ENCODE measurements at regions not wholly inside any gene's neighbourhood (a gene's known extent, or its start where the extent isn't known, plus 50 kb on each side); places are given as distances from the start of the nearest gene placed in this dataset.
"Not testable (repeated sequence)": the region's sequence is repeated elsewhere in the genome, so short reads cannot be mapped to it uniquely, and the experiment has no call there.

DNA sequence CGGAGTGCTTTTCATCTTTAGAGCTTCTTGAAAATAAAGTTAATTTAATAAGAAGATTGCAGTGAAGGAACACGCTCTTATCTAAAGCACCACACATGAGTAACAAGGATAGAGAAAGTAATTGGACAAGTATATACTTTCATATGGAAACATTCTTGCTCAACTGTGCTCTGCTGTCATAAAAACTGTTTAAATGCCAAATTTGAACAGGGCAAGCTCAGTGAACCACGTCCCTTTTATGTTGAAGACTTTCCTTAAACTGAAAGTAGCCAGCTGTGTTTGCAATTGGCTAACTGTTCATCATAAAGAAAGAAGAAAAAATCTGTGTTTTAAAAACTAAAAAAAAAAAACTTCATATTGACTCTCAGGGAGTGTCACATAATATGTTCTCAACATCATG is 1610.7 kb upstream of the C9orf72 start:
- no peaks in the 10 kb centered on the region for H3K36me3 ChIP-seq (ENCODE audit: control insufficient read depth, insufficient read depth, low read length)
- DNase-seq (ENCODE audit: low read depth, low spot score) (no peak), ATAC-seq (no peak)
- ChIA-PET POLR2A (no interaction called here), CTCF (interaction anchor here (0.6 to 0.7 kb wide), 2 partner anchors 14 to 493 kb away, joined by 3 to 4 read pairs; no protein-coding TSS in a partner anchor)
- no peaks in the 10 kb centered on the region for H3K27me3 ChIP-seq (ENCODE audit: control insufficient read depth, insufficient read depth, low read length)
- H3K9me3 ChIP-seq (ENCODE audit: control insufficient read depth, insufficient read depth, low read depth, low read length) = no peaks in the 10 kb centered on the region
- TF ChIP-seq SIN3A (IDR thresholded peaks at IDR 0.05; ENCODE audit: borderline replicate concordance, insufficient read depth, low read depth, low read length) (no peak), TCF7L2 (IDR thresholded peaks at IDR 0.05; ENCODE audit: low read depth, low read length) (no peak), POLR2AphosphoS5 (IDR thresholded peaks at IDR 0.05; ENCODE audit: low read depth, low read length) (no peak)
- TF ChIP-seq, protein P1, sequence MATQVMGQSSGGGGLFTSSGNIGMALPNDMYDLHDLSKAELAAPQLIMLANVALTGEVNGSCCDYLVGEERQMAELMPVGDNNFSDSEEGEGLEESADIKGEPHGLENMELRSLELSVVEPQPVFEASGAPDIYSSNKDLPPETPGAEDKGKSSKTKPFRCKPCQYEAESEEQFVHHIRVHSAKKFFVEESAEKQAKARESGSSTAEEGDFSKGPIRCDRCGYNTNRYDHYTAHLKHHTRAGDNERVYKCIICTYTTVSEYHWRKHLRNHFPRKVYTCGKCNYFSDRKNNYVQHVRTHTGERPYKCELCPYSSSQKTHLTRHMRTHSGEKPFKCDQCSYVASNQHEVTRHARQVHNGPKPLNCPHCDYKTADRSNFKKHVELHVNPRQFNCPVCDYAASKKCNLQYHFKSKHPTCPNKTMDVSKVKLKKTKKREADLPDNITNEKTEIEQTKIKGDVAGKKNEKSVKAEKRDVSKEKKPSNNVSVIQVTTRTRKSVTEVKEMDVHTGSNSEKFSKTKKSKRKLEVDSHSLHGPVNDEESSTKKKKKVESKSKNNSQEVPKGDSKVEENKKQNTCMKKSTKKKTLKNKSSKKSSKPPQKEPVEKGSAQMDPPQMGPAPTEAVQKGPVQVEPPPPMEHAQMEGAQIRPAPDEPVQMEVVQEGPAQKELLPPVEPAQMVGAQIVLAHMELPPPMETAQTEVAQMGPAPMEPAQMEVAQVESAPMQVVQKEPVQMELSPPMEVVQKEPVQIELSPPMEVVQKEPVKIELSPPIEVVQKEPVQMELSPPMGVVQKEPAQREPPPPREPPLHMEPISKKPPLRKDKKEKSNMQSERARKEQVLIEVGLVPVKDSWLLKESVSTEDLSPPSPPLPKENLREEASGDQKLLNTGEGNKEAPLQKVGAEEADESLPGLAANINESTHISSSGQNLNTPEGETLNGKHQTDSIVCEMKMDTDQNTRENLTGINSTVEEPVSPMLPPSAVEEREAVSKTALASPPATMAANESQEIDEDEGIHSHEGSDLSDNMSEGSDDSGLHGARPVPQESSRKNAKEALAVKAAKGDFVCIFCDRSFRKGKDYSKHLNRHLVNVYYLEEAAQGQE (IDR thresholded peaks at IDR 0.05; ENCODE audit: insufficient read depth in 1 of 2, low read depth in 2 of 2, low read length in 1 of 2) = no peak
- TF ChIP-seq, protein P2, sequence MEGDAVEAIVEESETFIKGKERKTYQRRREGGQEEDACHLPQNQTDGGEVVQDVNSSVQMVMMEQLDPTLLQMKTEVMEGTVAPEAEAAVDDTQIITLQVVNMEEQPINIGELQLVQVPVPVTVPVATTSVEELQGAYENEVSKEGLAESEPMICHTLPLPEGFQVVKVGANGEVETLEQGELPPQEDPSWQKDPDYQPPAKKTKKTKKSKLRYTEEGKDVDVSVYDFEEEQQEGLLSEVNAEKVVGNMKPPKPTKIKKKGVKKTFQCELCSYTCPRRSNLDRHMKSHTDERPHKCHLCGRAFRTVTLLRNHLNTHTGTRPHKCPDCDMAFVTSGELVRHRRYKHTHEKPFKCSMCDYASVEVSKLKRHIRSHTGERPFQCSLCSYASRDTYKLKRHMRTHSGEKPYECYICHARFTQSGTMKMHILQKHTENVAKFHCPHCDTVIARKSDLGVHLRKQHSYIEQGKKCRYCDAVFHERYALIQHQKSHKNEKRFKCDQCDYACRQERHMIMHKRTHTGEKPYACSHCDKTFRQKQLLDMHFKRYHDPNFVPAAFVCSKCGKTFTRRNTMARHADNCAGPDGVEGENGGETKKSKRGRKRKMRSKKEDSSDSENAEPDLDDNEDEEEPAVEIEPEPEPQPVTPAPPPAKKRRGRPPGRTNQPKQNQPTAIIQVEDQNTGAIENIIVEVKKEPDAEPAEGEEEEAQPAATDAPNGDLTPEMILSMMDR (IDR thresholded peaks at IDR 0.05) = no peak
- in situ Hi-C loops (cut with HindIII; ENCODE audit: low pct_unique_long_range_greater_than_20kb, low sequenced_read_pairs) = no loop called here
- no peak overlapping the region for H3K4me3 ChIP-seq (ENCODE audit: low read depth in 2 of 2, low read length in 2 of 2)
- BruUV-seq (replicated peaks) = no TSS peak
- no peak overlapping the region for H3K27ac ChIP-seq (ENCODE audit: low read length)
- intact Hi-C loops (cut with micrococcal nuclease; ENCODE audit: unreplicated experiment) = no loop called here
- H3K4me1 ChIP-seq (ENCODE audit: control insufficient read depth, insufficient read depth, low read length) = no peaks in the 10 kb centered on the region

DNA sequence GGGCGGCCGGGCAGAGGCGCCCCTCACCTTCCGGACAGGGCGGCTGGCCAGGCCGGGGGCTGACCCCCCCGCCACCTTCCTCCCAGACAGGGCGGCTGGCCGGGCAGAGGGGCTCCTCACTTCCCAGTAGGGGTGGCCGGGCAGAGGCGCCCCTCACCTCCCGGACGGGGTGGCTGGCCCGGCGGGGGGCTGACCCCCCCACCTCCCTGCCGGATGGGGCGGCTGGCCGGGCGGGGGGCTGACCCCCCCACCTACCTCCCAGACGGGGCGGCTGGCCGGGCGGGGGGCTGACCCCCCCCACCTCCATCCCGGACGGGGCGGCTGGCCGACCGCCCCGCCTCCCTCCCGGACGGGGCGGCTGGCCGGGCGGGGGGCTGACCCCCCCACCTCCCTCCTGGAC is 1615.5 kb upstream of the C9orf72 start:
- intact Hi-C loops (cut with micrococcal nuclease; ENCODE audit: unreplicated experiment); H3K27ac ChIP-seq (ENCODE audit: low read length); BruUV-seq (replicated peaks); POLR2A ChIA-PET; DNase-seq (ENCODE audit: low read depth, low spot score); in situ Hi-C loops (cut with HindIII; ENCODE audit: low pct_unique_long_range_greater_than_20kb, low sequenced_read_pairs); CTCF ChIA-PET; H3K9me3 ChIP-seq (ENCODE audit: control insufficient read depth, insufficient read depth, low read depth, low read length); ATAC-seq; H3K4me3 ChIP-seq (ENCODE audit: low read depth in 2 of 2, low read length in 2 of 2); H3K36me3 ChIP-seq (ENCODE audit: control insufficient read depth, insufficient read depth, low read length); H3K4me1 ChIP-seq (ENCODE audit: control insufficient read depth, insufficient read depth, low read length); H3K27me3 ChIP-seq (ENCODE audit: control insufficient read depth, insufficient read depth, low read length): not testable (repeated sequence)

- DNase-seq (ENCODE audit: low read depth, low spot score); ATAC-seq; CTCF ChIA-PET; H3K4me3 ChIP-seq (ENCODE audit: low read depth in 2 of 2, low read length in 2 of 2); H3K27ac ChIP-seq (ENCODE audit: low read length); in situ Hi-C loops (cut with HindIII; ENCODE audit: low pct_unique_long_range_greater_than_20kb, low sequenced_read_pairs); H3K27me3 ChIP-seq (ENCODE audit: control insufficient read depth, insufficient read depth, low read length); H3K9me3 ChIP-seq (ENCODE audit: control insufficient read depth, insufficient read depth, low read depth, low read length); BruUV-seq (replicated peaks); H3K4me1 ChIP-seq (ENCODE audit: control insufficient read depth, insufficient read depth, low read length); POLR2A ChIA-PET; intact Hi-C loops (cut with micrococcal nuclease; ENCODE audit: unreplicated experiment); H3K36me3 ChIP-seq (ENCODE audit: control insufficient read depth, insufficient read depth, low read length): not testable (repeated sequence)
Measured at GRCh38 chr9:29189221-29189620, 1615.9 kb upstream of the C9orf72 start.
